ENCODE measurements at regions not wholly inside any gene's neighbourhood (a gene's known extent, or its start where the extent isn't known, plus 50 kb on each side); places are given as distances from the start of the nearest gene placed in this dataset.
"Not testable (repeated sequence)": the region's sequence is repeated elsewhere in the genome, so short reads cannot be mapped to it uniquely, and the experiment has no call there.

GRCh38 chr11:116375221-116375620 is 397.6 kb downstream of the BUD13 start:
- H3K9me3 ChIP-seq (ENCODE audit: control insufficient read depth, low read depth, low read length): no peaks in the 10 kb centered on the region
- no peaks in the 10 kb centered on the region for H3K36me3 ChIP-seq (ENCODE audit: control insufficient read depth, low read depth, low read length)
- no peaks in the 10 kb centered on the region for H3K27me3 ChIP-seq (ENCODE audit: control insufficient read depth, insufficient read depth, low read length)
- peaks cover 6% of the 10 kb centered on the region for H3K4me1 ChIP-seq (ENCODE audit: control insufficient read depth, low read depth, low read length)
- no peak overlapping the region for H3K9ac ChIP-seq (ENCODE audit: low read length)
- no peak overlapping the region for H3K27ac ChIP-seq (ENCODE audit: low read length)
- no peak overlapping the region for H3K4me3 ChIP-seq (ENCODE audit: low read length)

- Histone ChIP-seq H3K4me1 (ENCODE audit: control insufficient read depth, low read depth, low read length) (peaks cover 4% of the 10 kb centered on the region), H3K27ac (ENCODE audit: low read length) (no peak overlapping the region), H3K9ac (ENCODE audit: low read length) (no peak overlapping the region), H3K36me3 (ENCODE audit: control insufficient read depth, low read depth, low read length) (no peaks in the 10 kb centered on the region), H3K9me3 (ENCODE audit: control insufficient read depth, low read depth, low read length) (no peaks in the 10 kb centered on the region), H3K27me3 (ENCODE audit: control insufficient read depth, insufficient read depth, low read length) (no peaks in the 10 kb centered on the region), H3K4me3 (ENCODE audit: low read length) (no peak overlapping the region)
These were observed 398.7 kb downstream of the BUD13 start for GRCh38 chr11:116374085-116374484.

GRCh38 chr11:116373104-116373944 is 399.5 kb downstream of the BUD13 start:
- no peaks in the 10 kb centered on the region for H3K9me3 ChIP-seq (ENCODE audit: control insufficient read depth, low read depth, low read length)
- no peaks in the 10 kb centered on the region for H3K4me1 ChIP-seq (ENCODE audit: control insufficient read depth, low read depth, low read length)
- no peak overlapping the region for H3K4me3 ChIP-seq (ENCODE audit: low read length)
- H3K27ac ChIP-seq (ENCODE audit: low read length): no peak overlapping the region
- no peaks in the 10 kb centered on the region for H3K36me3 ChIP-seq (ENCODE audit: control insufficient read depth, low read depth, low read length)
- no peak overlapping the region for H3K9ac ChIP-seq (ENCODE audit: low read length)
- H3K27me3 ChIP-seq (ENCODE audit: control insufficient read depth, insufficient read depth, low read length): no peaks in the 10 kb centered on the region

GRCh38 chr11:116371146-116371545 is 401.6 kb downstream of the BUD13 start:
- Histone ChIP-seq H3K27me3 (ENCODE audit: control insufficient read depth, insufficient read depth, low read length) (no peaks in the 10 kb centered on the region), H3K9me3 (ENCODE audit: control insufficient read depth, low read depth, low read length) (no peaks in the 10 kb centered on the region), H3K9ac (ENCODE audit: low read length) (no peak overlapping the region), H3K4me1 (ENCODE audit: control insufficient read depth, low read depth, low read length) (peaks cover 9% of the 10 kb centered on the region), H3K27ac (ENCODE audit: low read length) (no peak overlapping the region), H3K36me3 (ENCODE audit: control insufficient read depth, low read depth, low read length) (no peaks in the 10 kb centered on the region), H3K4me3 (ENCODE audit: low read length) (no peak overlapping the region)

- Histone ChIP-seq H3K27me3 (ENCODE audit: control insufficient read depth, insufficient read depth, low read length) (no peaks in the 10 kb centered on the region), H3K27ac (ENCODE audit: low read length) (no peak overlapping the region), H3K4me3 (ENCODE audit: low read length) (no peak overlapping the region), H3K9ac (ENCODE audit: low read length) (no peak overlapping the region), H3K36me3 (ENCODE audit: control insufficient read depth, low read depth, low read length) (no peaks in the 10 kb centered on the region), H3K4me1 (ENCODE audit: control insufficient read depth, low read depth, low read length) (peaks cover 9% of the 10 kb centered on the region), H3K9me3 (ENCODE audit: control insufficient read depth, low read depth, low read length) (no peaks in the 10 kb centered on the region)
These were observed 404.0 kb downstream of the BUD13 start for GRCh38 chr11:116368784-116369183.

GRCh38 chr11:116366980-116367645 is 405.7 kb downstream of the BUD13 start:
- Histone ChIP-seq H3K9ac (ENCODE audit: low read length) (no peak overlapping the region), H3K9me3 (ENCODE audit: control insufficient read depth, low read depth, low read length) (no peaks in the 10 kb centered on the region), H3K27me3 (ENCODE audit: control insufficient read depth, insufficient read depth, low read length) (no peaks in the 10 kb centered on the region), H3K4me3 (ENCODE audit: low read length) (no peak overlapping the region), H3K36me3 (ENCODE audit: control insufficient read depth, low read depth, low read length) (no peaks in the 10 kb centered on the region), H3K27ac (ENCODE audit: low read length) (no peak overlapping the region), H3K4me1 (ENCODE audit: control insufficient read depth, low read depth, low read length) (peaks cover 15% of the 10 kb centered on the region)

- Histone ChIP-seq H3K4me3 (ENCODE audit: low read length) (no peak overlapping the region), H3K36me3 (ENCODE audit: control insufficient read depth, low read depth, low read length) (no peaks in the 10 kb centered on the region), H3K9me3 (ENCODE audit: control insufficient read depth, low read depth, low read length) (no peaks in the 10 kb centered on the region), H3K27ac (ENCODE audit: low read length) (no peak overlapping the region), H3K27me3 (ENCODE audit: control insufficient read depth, insufficient read depth, low read length) (no peaks in the 10 kb centered on the region), H3K9ac (ENCODE audit: low read length) (no peak overlapping the region), H3K4me1 (ENCODE audit: control insufficient read depth, low read depth, low read length) (peaks cover 22% of the 10 kb centered on the region)
These were observed 406.3 kb downstream of the BUD13 start for GRCh38 chr11:116366451-116366850.

GRCh38 chr11:116364925-116365324 is 407.9 kb downstream of the BUD13 start:
- peaks cover 22% of the 10 kb centered on the region for H3K4me1 ChIP-seq (ENCODE audit: control insufficient read depth, low read depth, low read length)
- H3K27ac ChIP-seq (ENCODE audit: low read length); H3K4me3 ChIP-seq (ENCODE audit: low read length); H3K27me3 ChIP-seq (ENCODE audit: control insufficient read depth, insufficient read depth, low read length); H3K9ac ChIP-seq (ENCODE audit: low read length); H3K36me3 ChIP-seq (ENCODE audit: control insufficient read depth, low read depth, low read length); H3K9me3 ChIP-seq (ENCODE audit: control insufficient read depth, low read depth, low read length): not testable (repeated sequence)

- Histone ChIP-seq H3K9me3 (ENCODE audit: control insufficient read depth, low read depth, low read length) (no peaks in the 10 kb centered on the region), H3K9ac (ENCODE audit: low read length) (no peak overlapping the region), H3K4me3 (ENCODE audit: low read length) (no peak overlapping the region), H3K36me3 (ENCODE audit: control insufficient read depth, low read depth, low read length) (no peaks in the 10 kb centered on the region), H3K27ac (ENCODE audit: low read length) (no peak overlapping the region), H3K4me1 (ENCODE audit: control insufficient read depth, low read depth, low read length) (peaks cover 22% of the 10 kb centered on the region), H3K27me3 (ENCODE audit: control insufficient read depth, insufficient read depth, low read length) (no peaks in the 10 kb centered on the region)
These were observed 408.4 kb downstream of the BUD13 start for GRCh38 chr11:116364348-116364747.

- H3K9ac ChIP-seq (ENCODE audit: low read length): no peak overlapping the region
- no peak overlapping the region for H3K27ac ChIP-seq (ENCODE audit: low read length)
- H3K9me3 ChIP-seq (ENCODE audit: control insufficient read depth, low read depth, low read length): no peaks in the 10 kb centered on the region
- H3K36me3 ChIP-seq (ENCODE audit: control insufficient read depth, low read depth, low read length): no peaks in the 10 kb centered on the region
- no peak overlapping the region for H3K4me3 ChIP-seq (ENCODE audit: low read length)
- no peaks in the 10 kb centered on the region for H3K27me3 ChIP-seq (ENCODE audit: control insufficient read depth, insufficient read depth, low read length)
- H3K4me1 ChIP-seq (ENCODE audit: control insufficient read depth, low read depth, low read length): peaks cover 19% of the 10 kb centered on the region
These were observed 412.4 kb downstream of the BUD13 start for GRCh38 chr11:116360221-116360941.

- Histone ChIP-seq H3K27me3 (ENCODE audit: control insufficient read depth, insufficient read depth, low read length) (no peaks in the 10 kb centered on the region), H3K4me1 (ENCODE audit: control insufficient read depth, low read depth, low read length) (peaks cover 19% of the 10 kb centered on the region), H3K4me3 (ENCODE audit: low read length) (no peak overlapping the region), H3K9me3 (ENCODE audit: control insufficient read depth, low read depth, low read length) (no peaks in the 10 kb centered on the region), H3K36me3 (ENCODE audit: control insufficient read depth, low read depth, low read length) (no peaks in the 10 kb centered on the region), H3K27ac (ENCODE audit: low read length) (no peak overlapping the region), H3K9ac (ENCODE audit: low read length) (no peak overlapping the region)
These were observed 414.8 kb downstream of the BUD13 start for GRCh38 chr11:116357784-116358544.

Data from iPS-18a (cell line).